Endothelial cell of umbilical vein (primary cell): ENCODE measurements at regions not wholly inside any gene's neighbourhood (a gene's known extent, or its start where the extent isn't known, plus 50 kb on each side); places are given as distances from the start of the nearest gene placed in this dataset.

ENCODE experiments used
- CTCF ChIP-seq, 2 donors: IDR thresholded peaks; 1 replicate in 1 of 2; 2 replicates in 1 of 2; pipeline ENCODE4 v1.5.1; 2011; ENCODE audit warnings: low read length in 2 of 2, mild to moderate bottlenecking in 2 of 2, moderate library complexity in 2 of 2, control low read depth in 1 of 2, inconsistent platforms in 1 of 2, low read depth in 1 of 2; ENCODE audit not compliant: insufficient read depth in 1 of 2; ENCODE audit errors: extremely low read depth in 1 of 2
- EZH2 ChIP-seq: IDR thresholded peaks from 2 replicates; pipeline ENCODE4 v1.6.1; 2012; ENCODE audit warnings: borderline replicate concordance, low read depth, mild to moderate bottlenecking, moderate library complexity, low read length, inconsistent platforms; ENCODE audit not compliant: severe bottlenecking
- FOS ChIP-seq: IDR thresholded peaks from 2 replicates; pipeline ENCODE4 v1.6.1; 2011; ENCODE audit warnings: mild to moderate bottlenecking, low read length, moderate library complexity, borderline replicate concordance; ENCODE audit not compliant: insufficient read depth
- GATA2 ChIP-seq: IDR thresholded peaks from 2 replicates; pipeline ENCODE4 v1.7.0; 2011; ENCODE audit warnings: low read depth, mild to moderate bottlenecking, moderate library complexity, mixed read lengths, low read length; ENCODE audit not compliant: insufficient read length, insufficient read depth
- JUN ChIP-seq: IDR thresholded peaks from 2 replicates; pipeline ENCODE4 v1.6.1; 2011; ENCODE audit warnings: borderline replicate concordance, low read depth; ENCODE audit not compliant: insufficient read length, insufficient read depth
- MYC ChIP-seq: IDR thresholded peaks from one replicate; pipeline ENCODE4 v1.6.1; 2011; ENCODE audit warnings: mild to moderate bottlenecking, low read depth, low read length
- POLR2A ChIP-seq: IDR thresholded peaks from 2 replicates; pipeline ENCODE4 v1.6.1; 2012; ENCODE audit warnings: low read depth, mild to moderate bottlenecking, control low read depth, low read length
- POLR2AphosphoS5 ChIP-seq: IDR thresholded peaks from 2 replicates; pipeline ENCODE4 v1.6.1; 2012; ENCODE audit warnings: low read depth, mild to moderate bottlenecking, control low read depth, low read length, moderate library complexity; ENCODE audit not compliant: insufficient read depth
- TF ChIP-seq, protein P1 (sequence below): IDR thresholded peaks from 2 replicates; pipeline ENCODE4 v1.6.1; 2011; ENCODE audit not compliant: insufficient read depth, insufficient read length

GRCh38 chr18:76265497-76266235 lies 229.4 kb downstream of the ZNF516 start:
- no peak for TF ChIP-seq CTCF (IDR thresholded peaks at IDR 0.05; ENCODE audit: extremely low read depth in 1 of 2, insufficient read depth in 1 of 2, low read depth in 1 of 2, low read length in 2 of 2)
- no peak for TF ChIP-seq POLR2AphosphoS5
- no peak for TF ChIP-seq POLR2A
- TF ChIP-seq, protein P1, sequence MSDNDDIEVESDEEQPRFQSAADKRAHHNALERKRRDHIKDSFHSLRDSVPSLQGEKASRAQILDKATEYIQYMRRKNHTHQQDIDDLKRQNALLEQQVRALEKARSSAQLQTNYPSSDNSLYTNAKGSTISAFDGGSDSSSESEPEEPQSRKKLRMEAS: no peak
- no peak for TF ChIP-seq EZH2
- no peak for TF ChIP-seq GATA2
- TF ChIP-seq JUN: no peak
- no peak for TF ChIP-seq MYC
- TF ChIP-seq FOS: no peak
